22Rv1 (cell line): ENCODE measurements at regions not wholly inside any gene's neighbourhood (a gene's known extent, or its start where the extent isn't known, plus 50 kb on each side); places are given as distances from the start of the nearest gene placed in this dataset.
"Not testable (repeated sequence)": the region's sequence is repeated elsewhere in the genome, so short reads cannot be mapped to it uniquely, and the experiment has no call there.

Experiments
- CTCF ChIP-seq: fragments of 450-650 bp; IDR thresholded peaks from 2 replicates; pipeline ENCODE4 v1.5.1; 2017; ENCODE audit warnings: mild to moderate bottlenecking
- ZFX ChIP-seq: fragments of 450-650 bp; IDR thresholded peaks from 2 replicates; pipeline ENCODE4 v1.6.1; 2017; ENCODE audit warnings: antibody characterized with exemption, borderline replicate concordance

GRCh38 chr3:75425379-75425778 lies 238.7 kb upstream of the FRG2C start:
- TF ChIP-seq CTCF, ZFX: not testable (repeated sequence)
